Gastrocnemius medialis (tissue), 4 donors: ENCODE measurements at regions not wholly inside any gene's neighbourhood (a gene's known extent, or its start where the extent isn't known, plus 50 kb on each side); places are given as distances from the start of the nearest gene placed in this dataset.

Experiments
- POLR2A ChIP-seq, 2 donors: fragments of 450-650 bp; IDR thresholded peaks; one replicate each; pipeline ENCODE4 v1.6.1; 2017; ENCODE audit warnings: antibody characterized with exemption in 2 of 2, mild to moderate bottlenecking in 2 of 2, moderate library complexity in 2 of 2
- TF ChIP-seq, protein P1 (sequence below), 5 experiments: fragments of 450-650 bp in 3 of 5; fragments of 200-600 bp in 2 of 5; sonication (generic) in 2 of 5; IDR thresholded peaks in 4 of 5; conservative IDR thresholded peaks in 1 of 5; 1 replicate in 4 of 5; 2 replicates in 1 of 5; pipeline ENCODE4 v1.5.1; 2016 to 2019; ENCODE audit warnings: antibody characterized with exemption in 5 of 5, mild to moderate bottlenecking in 3 of 5, moderate library complexity in 3 of 5

DNA sequence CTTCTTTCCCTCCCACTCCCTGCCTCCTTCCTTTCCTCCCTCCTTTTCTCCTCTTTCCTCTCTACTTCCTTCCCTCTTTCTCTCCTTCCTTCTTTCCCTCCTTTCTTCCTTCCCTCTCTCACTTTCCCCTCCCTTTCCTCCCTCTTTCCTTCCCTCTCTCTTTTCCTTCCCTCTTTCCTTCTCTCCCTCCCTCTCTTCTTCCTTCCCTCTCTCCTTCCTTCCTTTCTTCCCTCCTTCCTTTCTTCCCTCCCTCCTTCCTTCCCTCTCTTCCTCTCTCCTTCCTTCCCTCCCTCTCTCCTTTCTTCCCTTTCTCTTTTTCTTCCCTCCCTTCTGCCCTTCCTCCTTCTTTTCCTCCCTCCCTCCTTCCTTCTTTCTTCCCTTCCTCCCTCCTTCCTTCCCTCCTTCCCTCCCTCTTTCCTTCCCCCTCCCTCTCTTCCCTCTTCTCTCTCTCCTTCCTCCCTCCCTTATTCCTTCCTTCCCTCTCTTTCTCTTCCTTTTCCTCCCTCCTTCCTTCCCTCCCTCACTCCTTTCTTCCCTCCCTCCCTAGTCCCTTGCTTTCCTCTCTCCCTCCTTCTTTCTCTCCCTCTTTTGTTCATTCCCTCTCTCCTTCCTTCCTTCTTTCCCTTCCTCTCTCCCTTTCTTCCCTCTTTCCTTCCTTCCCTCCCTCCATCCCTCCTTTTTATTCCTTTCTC lies 443.9 kb downstream of the ZNF536 start:
- TF ChIP-seq, protein P1, sequence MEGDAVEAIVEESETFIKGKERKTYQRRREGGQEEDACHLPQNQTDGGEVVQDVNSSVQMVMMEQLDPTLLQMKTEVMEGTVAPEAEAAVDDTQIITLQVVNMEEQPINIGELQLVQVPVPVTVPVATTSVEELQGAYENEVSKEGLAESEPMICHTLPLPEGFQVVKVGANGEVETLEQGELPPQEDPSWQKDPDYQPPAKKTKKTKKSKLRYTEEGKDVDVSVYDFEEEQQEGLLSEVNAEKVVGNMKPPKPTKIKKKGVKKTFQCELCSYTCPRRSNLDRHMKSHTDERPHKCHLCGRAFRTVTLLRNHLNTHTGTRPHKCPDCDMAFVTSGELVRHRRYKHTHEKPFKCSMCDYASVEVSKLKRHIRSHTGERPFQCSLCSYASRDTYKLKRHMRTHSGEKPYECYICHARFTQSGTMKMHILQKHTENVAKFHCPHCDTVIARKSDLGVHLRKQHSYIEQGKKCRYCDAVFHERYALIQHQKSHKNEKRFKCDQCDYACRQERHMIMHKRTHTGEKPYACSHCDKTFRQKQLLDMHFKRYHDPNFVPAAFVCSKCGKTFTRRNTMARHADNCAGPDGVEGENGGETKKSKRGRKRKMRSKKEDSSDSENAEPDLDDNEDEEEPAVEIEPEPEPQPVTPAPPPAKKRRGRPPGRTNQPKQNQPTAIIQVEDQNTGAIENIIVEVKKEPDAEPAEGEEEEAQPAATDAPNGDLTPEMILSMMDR (IDR thresholded peaks at IDR 0.05 in 4 of 5, conservative IDR thresholded peaks at IDR 0.05 in 1 of 5) = no peak
- TF ChIP-seq POLR2A (IDR thresholded peaks at IDR 0.05) = no peak
